ENCODE measurements at regions not wholly inside any gene's neighbourhood (a gene's known extent, or its start where the extent isn't known, plus 50 kb on each side); places are given as distances from the start of the nearest gene placed in this dataset.
"Not testable (repeated sequence)": the region's sequence is repeated elsewhere in the genome, so short reads cannot be mapped to it uniquely, and the experiment has no call there.

DNA sequence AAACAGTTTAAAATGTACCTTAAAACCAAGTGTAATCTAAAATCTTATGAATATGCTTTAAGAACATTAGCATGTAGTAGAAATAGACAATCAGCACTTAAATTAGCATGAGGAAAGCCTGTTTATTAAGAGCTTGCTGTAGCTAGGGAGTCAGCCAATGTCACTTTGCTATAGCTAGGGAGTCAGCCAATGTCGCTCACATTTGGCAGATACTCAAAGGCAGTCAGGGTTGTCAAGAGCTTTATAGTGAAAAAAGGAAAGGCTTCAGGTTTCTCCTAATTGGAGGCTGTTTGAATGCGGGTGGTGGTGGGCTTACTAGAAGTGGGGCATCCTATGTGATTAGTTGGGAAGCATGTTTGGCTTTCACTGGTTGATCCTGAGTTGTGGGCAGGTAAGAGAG lies 226.2 kb upstream of the DGKB start:
- Histone ChIP-seq H3K36me3 (ENCODE audit: control insufficient read depth, insufficient read depth, low read length) (no peaks in the 10 kb centered on the region), H3K27me3 (replicated peaks; ENCODE audit: control insufficient read depth, insufficient read depth, low read length) (no peaks in the 10 kb centered on the region), H3K4me3 (replicated peaks; ENCODE audit: low read depth, low read length) (no peak overlapping the region)
- DNase-seq (ENCODE audit: extremely low read depth, insufficient read length): no peak
- TF ChIP-seq CTCF (IDR thresholded peaks at IDR 0.05; ENCODE audit: insufficient read depth, low read length, poor library complexity, severe bottlenecking): no peak

- not testable (repeated sequence) for H3K4me3 ChIP-seq (replicated peaks; ENCODE audit: low read depth, low read length); H3K27me3 ChIP-seq (replicated peaks; ENCODE audit: control insufficient read depth, insufficient read depth, low read length); DNase-seq (ENCODE audit: extremely low read depth, insufficient read length); H3K36me3 ChIP-seq (ENCODE audit: control insufficient read depth, insufficient read depth, low read length)
These were observed 224.1 kb upstream of the DGKB start for GRCh38 chr7:15126653-15127052.

DNA sequence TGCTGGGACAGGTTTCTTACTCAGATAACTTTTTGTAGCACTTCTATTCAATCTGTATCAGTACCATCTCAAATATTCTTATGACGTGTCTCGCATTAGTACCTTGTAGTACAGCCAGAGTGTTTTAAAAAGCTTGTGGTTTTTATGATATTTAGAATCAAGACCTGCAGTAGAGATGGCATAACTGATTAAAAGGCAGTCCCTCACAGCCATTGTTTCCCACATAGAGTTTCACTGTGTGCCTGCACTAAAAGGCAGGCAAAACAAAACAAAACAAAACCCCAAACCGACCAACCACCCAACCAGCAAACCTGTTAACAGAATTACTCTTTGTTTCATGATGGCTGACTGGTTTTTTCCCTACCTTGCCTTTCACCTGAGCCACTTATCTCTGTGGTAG lies 221.3 kb upstream of the DGKB start:
- Histone ChIP-seq H3K27me3 (replicated peaks; ENCODE audit: control insufficient read depth, insufficient read depth, low read length) (no peaks in the 10 kb centered on the region), H3K4me3 (replicated peaks; ENCODE audit: low read depth, low read length) (no peak overlapping the region), H3K36me3 (ENCODE audit: control insufficient read depth, insufficient read depth, low read length) (no peaks in the 10 kb centered on the region)
- DNase-seq (ENCODE audit: extremely low read depth, insufficient read length): no peak
- TF ChIP-seq CTCF (IDR thresholded peaks at IDR 0.05; ENCODE audit: insufficient read depth, low read length, poor library complexity, severe bottlenecking): no peak

GRCh38 chr7:15113752-15114151 lies 211.2 kb upstream of the DGKB start:
- Histone ChIP-seq H3K4me3 (replicated peaks; ENCODE audit: low read depth, low read length) (no peak overlapping the region), H3K27me3 (replicated peaks; ENCODE audit: control insufficient read depth, insufficient read depth, low read length) (no peaks in the 10 kb centered on the region), H3K36me3 (ENCODE audit: control insufficient read depth, insufficient read depth, low read length) (no peaks in the 10 kb centered on the region)
- no peak for DNase-seq (ENCODE audit: extremely low read depth, insufficient read length)
- no peak for TF ChIP-seq CTCF (IDR thresholded peaks at IDR 0.05; ENCODE audit: insufficient read depth, low read length, poor library complexity, severe bottlenecking)

DNA sequence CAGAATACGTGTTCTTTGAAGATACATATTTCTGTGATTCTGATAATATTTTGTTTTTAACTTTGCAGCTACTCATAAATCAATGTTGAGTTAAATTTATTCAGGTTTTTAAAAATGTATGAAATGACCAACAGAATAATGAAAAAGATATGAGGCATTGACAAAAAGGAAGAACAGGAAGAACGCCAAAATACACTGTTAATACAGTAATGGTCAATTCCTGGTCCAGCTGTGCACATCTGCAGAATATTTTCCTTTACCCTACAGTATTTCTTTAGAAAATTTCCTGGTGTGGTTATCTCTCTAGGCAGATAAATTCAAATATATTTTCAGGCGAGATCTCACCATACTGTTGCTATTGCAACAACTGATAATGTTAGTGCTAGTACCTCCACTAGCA lies 203.2 kb upstream of the DGKB start:
- H3K36me3 ChIP-seq (ENCODE audit: control insufficient read depth, insufficient read depth, low read length): no peaks in the 10 kb centered on the region
- no peak for TF ChIP-seq CTCF (IDR thresholded peaks at IDR 0.05; ENCODE audit: insufficient read depth, low read length, poor library complexity, severe bottlenecking)
- DNase-seq (ENCODE audit: extremely low read depth, insufficient read length): no peak
- H3K4me3 ChIP-seq (replicated peaks; ENCODE audit: low read depth, low read length): no peak overlapping the region
- no peaks in the 10 kb centered on the region for H3K27me3 ChIP-seq (replicated peaks; ENCODE audit: control insufficient read depth, insufficient read depth, low read length)

DNA sequence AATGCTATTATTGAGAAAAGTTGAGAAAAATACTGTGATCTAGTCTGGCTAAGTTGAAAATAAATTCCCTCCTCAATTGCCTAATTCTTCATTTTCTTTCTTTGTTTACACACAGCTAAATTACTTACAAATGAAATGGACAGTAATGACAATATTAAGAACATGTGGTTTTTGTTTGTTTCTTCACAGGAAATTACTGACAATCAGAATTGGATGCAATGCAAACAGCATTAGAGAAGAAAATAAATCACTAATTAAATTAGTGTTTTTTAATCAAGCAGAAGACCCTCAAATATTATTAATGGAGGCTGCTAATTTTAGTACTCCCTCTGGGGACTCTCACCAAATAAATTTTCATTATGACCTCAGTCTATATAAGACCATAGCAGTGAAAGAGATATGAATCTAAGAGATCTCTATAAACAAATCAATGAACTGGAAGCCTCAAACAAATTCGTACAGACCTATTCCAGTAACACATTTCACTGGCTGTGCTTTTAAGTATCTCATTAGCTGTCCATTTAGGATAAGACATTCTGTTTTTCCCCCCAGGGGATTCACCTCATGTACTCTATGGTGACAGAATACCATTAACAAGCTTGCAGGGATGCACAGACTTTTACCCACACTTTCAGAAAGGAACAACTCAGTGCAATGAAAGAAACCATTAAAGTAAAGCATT lies 202.0 kb upstream of the DGKB start:
- Histone ChIP-seq H3K27me3 (replicated peaks; ENCODE audit: control insufficient read depth, insufficient read depth, low read length) (no peaks in the 10 kb centered on the region), H3K4me3 (replicated peaks; ENCODE audit: low read depth, low read length) (no peak overlapping the region), H3K36me3 (ENCODE audit: control insufficient read depth, insufficient read depth, low read length) (no peaks in the 10 kb centered on the region)
- no peak for TF ChIP-seq CTCF (IDR thresholded peaks at IDR 0.05; ENCODE audit: insufficient read depth, low read length, poor library complexity, severe bottlenecking)
- DNase-seq (ENCODE audit: extremely low read depth, insufficient read length): no peak
